B cell (primary cell): ENCODE measurements at regions not wholly inside any gene's neighbourhood (a gene's known extent, or its start where the extent isn't known, plus 50 kb on each side); places are given as distances from the start of the nearest gene placed in this dataset.

Experiments used
- ATAC-seq: fragments of 200-7000 bp; cut with Tn5 transposase; one replicate; pipeline ENCODE4 v1.10.0; 2021; ENCODE audit warnings: low read depth, mild to moderate bottlenecking, moderate number of reproducible peaks, moderate library complexity
- CTCF ChIA-PET: fragments of 350-600 bp; sonication (Branson Sonifier 250); formaldehyde crosslinking; loops from one replicate; lab custom pipeline; 2021; ENCODE audit warnings: antibody characterized with exemption, inconsistent platforms; lab: Charles Lee
- POLR2A ChIA-PET: fragments of 350-600 bp; sonication (Branson Sonifier 250); formaldehyde crosslinking; loops from one replicate; lab custom pipeline; 2021; ENCODE audit warnings: antibody characterized with exemption; lab: Charles Lee
- DNase-seq: peaks from one replicate; pipeline ENCODE4 v3.0.0; 2013
- H2AFZ ChIP-seq: 2 replicates; pipeline ENCODE4 v1.6.1; 2012; ENCODE audit warnings: mild to moderate bottlenecking, low read depth, low read length; ENCODE audit not compliant: insufficient read depth, poor library complexity, severe bottlenecking
- H3K27ac ChIP-seq, 2 donors: 1 replicate in 1 of 2; 2 replicates in 1 of 2; pipeline ENCODE4 v1.5.1; 2012 to 2013; ENCODE audit warnings: low read length in 2 of 2, mild to moderate bottlenecking in 2 of 2, moderate library complexity in 1 of 2
- H3K27me3 ChIP-seq, 4 experiments: fragments of 200-600 bp in 1 of 4; sonication (generic) in 1 of 4; replicated peaks in 1 of 4; 1 replicate in 2 of 4; 2 replicates in 2 of 4; pipeline versions ENCODE4 v1.6.1 to v1.7.0; 2013 to 2016; ENCODE audit warnings: low read length in 3 of 4, mild to moderate bottlenecking in 2 of 4, mixed read lengths in 1 of 4, moderate library complexity in 1 of 4; ENCODE audit not compliant: insufficient read depth in 4 of 4, control insufficient read depth in 3 of 4; ENCODE audit errors: control extremely low read depth in 1 of 4
- H3K36me3 ChIP-seq, 2 experiments: replicated peaks in 1 of 2; 1 replicate in 1 of 2; 2 replicates in 1 of 2; pipeline versions ENCODE4 v1.6.1 to v1.7.1; 2013; ENCODE audit warnings: low read length in 1 of 2; ENCODE audit not compliant: insufficient read depth in 2 of 2, control insufficient read depth in 1 of 2; ENCODE audit errors: control extremely low read depth in 1 of 2, extremely low read depth in 1 of 2
- H3K4me1 ChIP-seq, 2 donors: fragments of 200-600 bp in 1 of 2; sonication (generic) in 1 of 2; 1 replicate in 1 of 2; 2 replicates in 1 of 2; pipeline versions ENCODE4 v1.5.1 to v1.6.1; 2013 to 2017; ENCODE audit warnings: low read length in 2 of 2; ENCODE audit not compliant: control insufficient read depth in 2 of 2, insufficient read depth in 2 of 2
- H3K4me2 ChIP-seq: replicated peaks from 2 replicates; pipeline ENCODE3; 2012; ENCODE audit warnings: mild to moderate bottlenecking, low read depth, low read length; ENCODE audit not compliant: poor library complexity, severe bottlenecking
- H3K4me3 ChIP-seq, 5 experiments: fragments of 200-600 bp in 1 of 5; sonication (generic) in 1 of 5; 1 replicate in 3 of 5; 2 replicates in 2 of 5; pipeline versions ENCODE4 v1.5.1 to v1.7.0; 2011 to 2016; ENCODE audit warnings: low read length in 4 of 5, mild to moderate bottlenecking in 4 of 5, low read depth in 2 of 5, control low read depth in 1 of 5, moderate library complexity in 1 of 5; ENCODE audit not compliant: insufficient read depth in 1 of 5; ENCODE audit errors: control extremely low read depth in 1 of 5, extremely low read depth in 1 of 5
- H3K79me2 ChIP-seq: fragments of 200-600 bp; sonication (generic); one replicate; pipeline ENCODE4 v1.6.0; 2016; ENCODE audit warnings: low read length; ENCODE audit not compliant: control insufficient read depth, insufficient read depth
- H3K9ac ChIP-seq: fragments of 200-600 bp; sonication (generic); 2 replicates; pipeline ENCODE4 v1.6.1; 2017; ENCODE audit warnings: mild to moderate bottlenecking, low read length, moderate library complexity
- H3K9me3 ChIP-seq, 3 donors: one replicate each; pipeline versions ENCODE4 v1.6.1 to v1.7.1; 2013; ENCODE audit warnings: low read length in 2 of 3; ENCODE audit not compliant: control insufficient read depth in 2 of 3, insufficient read depth in 1 of 3; ENCODE audit errors: control extremely low read depth in 1 of 3
- H4K20me1 ChIP-seq: 2 replicates; pipeline ENCODE4 v1.6.0; 2012; ENCODE audit warnings: mild to moderate bottlenecking, low read length; ENCODE audit not compliant: insufficient read depth, control insufficient read depth, poor library complexity, severe bottlenecking
- H3K27ac Mint-ChIP-seq: one replicate; pipeline ENCODE4 v1.8.0; 2021; ENCODE audit warnings: mixed read lengths
- H3K27me3 Mint-ChIP-seq: one replicate; pipeline ENCODE4 v1.8.0; 2021; ENCODE audit warnings: mixed read lengths
- H3K4me1 Mint-ChIP-seq: one replicate; pipeline ENCODE4 v1.8.0; 2021; ENCODE audit warnings: mixed read lengths
- H3K4me3 Mint-ChIP-seq: one replicate; pipeline ENCODE4 v1.8.0; 2021; ENCODE audit warnings: mixed read lengths
- H3K9me3 Mint-ChIP-seq: one replicate; pipeline ENCODE4 v1.8.0; 2022; ENCODE audit warnings: mixed read lengths; ENCODE audit not compliant: insufficient read depth
- EZH2 ChIP-seq: IDR thresholded peaks from 2 replicates; pipeline ENCODE4 v1.6.1; 2012; ENCODE audit warnings: borderline replicate concordance, low read depth, mild to moderate bottlenecking, moderate library complexity, low read length; ENCODE audit not compliant: insufficient read depth, poor library complexity, severe bottlenecking
- WGBS: methylation state at CpG from one replicate; pipeline ENCODE4 v1.1.5; 2013; ENCODE audit warnings: missing lambda C conversion rate; ENCODE audit not compliant: insufficient coverage; 5-methylcytosine and 5-hydroxymethylcytosine counted together
- intact Hi-C: fragments of 100-400 bp; cut with micrococcal nuclease; formaldehyde crosslinking; loops from one replicate; pipeline ENCODE4 v1.10.0; 2022
- TF ChIP-seq, protein P1 (sequence below): fragments of 200-600 bp; IDR thresholded peaks from one replicate; pipeline ENCODE4 v1.8.0; 2022; ENCODE audit warnings: antibody characterized with exemption, mild to moderate bottlenecking

DNA sequence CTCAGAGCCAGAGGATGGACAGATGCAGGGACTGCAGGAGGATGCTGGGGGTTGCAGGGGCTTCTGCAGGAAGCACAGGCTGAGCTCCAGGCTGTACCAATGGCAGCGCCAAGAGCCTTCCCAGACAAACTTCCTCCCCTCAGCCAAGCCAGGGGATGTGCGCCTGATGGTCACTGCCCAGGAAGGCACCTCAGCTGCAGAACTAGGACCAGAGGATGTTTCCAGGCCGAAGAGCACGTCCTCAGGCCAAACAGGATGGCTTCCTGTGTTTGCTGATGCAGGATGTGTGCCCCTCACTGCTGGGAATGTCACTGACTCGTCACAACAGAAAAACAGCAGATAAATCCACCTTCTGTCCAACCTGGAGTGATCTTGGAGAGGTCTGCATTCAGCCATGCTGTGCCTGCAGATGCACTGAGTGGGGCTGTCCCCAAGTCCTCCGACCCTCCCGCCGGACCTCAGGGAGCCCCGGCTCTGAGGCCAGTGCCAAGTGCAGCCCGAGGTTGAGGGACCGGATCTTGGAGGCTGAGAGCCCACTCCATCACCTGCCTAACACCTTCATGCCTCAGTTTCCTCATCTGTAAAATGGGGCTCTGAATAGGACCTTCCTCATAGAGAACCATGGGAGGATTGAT is 152.5 kb upstream of the CHST15 start:
- Mint-ChIP-seq H3K4me3 (no peak overlapping the region), H3K27me3 (peaks cover 3% of the 10 kb centered on the region), H3K4me1 (peaks cover 17% of the 10 kb centered on the region), H3K27ac (no peak overlapping the region), H3K9me3 (no peaks in the 10 kb centered on the region)
- POLR2A ChIA-PET, result no interaction called here
- CTCF ChIA-PET, result interaction anchor here (1.1 kb wide), 1 partner anchor 251 kb away, joined by 5 read pairs; no protein-coding TSS in a partner anchor
- DNase-seq (no peak), ATAC-seq (no peak)
- intact Hi-C loops, result no loop called here
- H3K79me2 ChIP-seq, result no peaks in the 10 kb centered on the region
- TF ChIP-seq EZH2, result no peak
- TF ChIP-seq, protein P1, sequence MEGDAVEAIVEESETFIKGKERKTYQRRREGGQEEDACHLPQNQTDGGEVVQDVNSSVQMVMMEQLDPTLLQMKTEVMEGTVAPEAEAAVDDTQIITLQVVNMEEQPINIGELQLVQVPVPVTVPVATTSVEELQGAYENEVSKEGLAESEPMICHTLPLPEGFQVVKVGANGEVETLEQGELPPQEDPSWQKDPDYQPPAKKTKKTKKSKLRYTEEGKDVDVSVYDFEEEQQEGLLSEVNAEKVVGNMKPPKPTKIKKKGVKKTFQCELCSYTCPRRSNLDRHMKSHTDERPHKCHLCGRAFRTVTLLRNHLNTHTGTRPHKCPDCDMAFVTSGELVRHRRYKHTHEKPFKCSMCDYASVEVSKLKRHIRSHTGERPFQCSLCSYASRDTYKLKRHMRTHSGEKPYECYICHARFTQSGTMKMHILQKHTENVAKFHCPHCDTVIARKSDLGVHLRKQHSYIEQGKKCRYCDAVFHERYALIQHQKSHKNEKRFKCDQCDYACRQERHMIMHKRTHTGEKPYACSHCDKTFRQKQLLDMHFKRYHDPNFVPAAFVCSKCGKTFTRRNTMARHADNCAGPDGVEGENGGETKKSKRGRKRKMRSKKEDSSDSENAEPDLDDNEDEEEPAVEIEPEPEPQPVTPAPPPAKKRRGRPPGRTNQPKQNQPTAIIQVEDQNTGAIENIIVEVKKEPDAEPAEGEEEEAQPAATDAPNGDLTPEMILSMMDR, result no peak
- H4K20me1 ChIP-seq, result no peaks in the 10 kb centered on the region
- no peaks in the 10 kb centered on the region for H3K9me3 ChIP-seq
- H3K4me1 ChIP-seq, result peaks cover 3 to 7% of the 10 kb centered on the region in 2 donors
- no peak overlapping the region for H3K4me2 ChIP-seq
- H3K4me3 ChIP-seq, result no peak overlapping the region
- H3K36me3 ChIP-seq, result no peaks in the 10 kb centered on the region
- H3K27ac ChIP-seq, result no peak overlapping the region
- 80% methylated on average over 7 of the region's 11 CpGs for whole genome bisulfite sequencing
- no peak overlapping the region for H2AFZ ChIP-seq
- no peak overlapping the region for H3K9ac ChIP-seq
- peaks cover 0 to 7% (median 0%) of the 10 kb centered on the region in 4 experiments for H3K27me3 ChIP-seq

DNA sequence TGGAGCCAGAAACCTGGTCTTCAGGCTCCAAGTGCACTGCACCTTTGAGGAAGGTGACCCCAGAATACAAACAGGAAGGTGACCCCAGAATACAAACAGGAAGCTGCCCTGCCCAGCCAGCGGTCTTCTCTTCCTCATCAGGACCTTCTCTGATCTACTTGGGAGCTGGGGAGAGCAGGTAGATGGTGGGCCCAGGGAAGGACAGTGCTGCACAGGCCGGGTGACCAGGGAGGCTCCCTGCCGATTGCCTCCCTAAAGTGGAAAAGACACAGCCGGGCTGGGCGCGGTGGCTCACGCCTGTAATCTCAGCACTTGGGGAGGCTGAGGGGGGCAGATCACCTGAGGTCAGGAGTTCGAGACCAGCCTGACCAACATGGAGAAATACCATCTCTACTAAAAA is 151.8 kb upstream of the CHST15 start:
- ChIA-PET CTCF (interaction anchor here (0.6 kb wide), 1 partner anchor 210 kb away, joined by 7 read pairs; no protein-coding TSS in a partner anchor), POLR2A (no interaction called here)
- no peak for DNase-seq

More for the DNA sequence above, 151.8 kb upstream of the CHST15 start:
- no peaks in the 10 kb centered on the region for H3K36me3 ChIP-seq
- H3K79me2 ChIP-seq, result no peaks in the 10 kb centered on the region
- intact Hi-C loops, result no loop called here
- peaks cover 0 to 4% (median 0%) of the 10 kb centered on the region in 4 experiments for H3K27me3 ChIP-seq
- H3K9ac ChIP-seq, result no peak overlapping the region
- H3K27ac ChIP-seq, result no peak overlapping the region
- Mint-ChIP-seq H3K4me3 (no peak overlapping the region), H3K9me3 (no peaks in the 10 kb centered on the region), H3K4me1 (peaks cover 11% of the 10 kb centered on the region), H3K27me3 (no peaks in the 10 kb centered on the region), H3K27ac (no peak overlapping the region)
- ATAC-seq, result no peak
- no peak overlapping the region for H3K4me3 ChIP-seq
- H2AFZ ChIP-seq, result no peak overlapping the region
- peaks cover 0 to 5% of the 10 kb centered on the region in 2 donors for H3K4me1 ChIP-seq
- no peaks in the 10 kb centered on the region for H3K9me3 ChIP-seq
- H3K4me2 ChIP-seq, result no peak overlapping the region
- TF ChIP-seq, protein P1, result no peak
- no peak for TF ChIP-seq EZH2
- 97% methylated on average over 7 of the region's 8 CpGs for WGBS
- no peaks in the 10 kb centered on the region for H4K20me1 ChIP-seq
